Activated naive CD8-positive, alpha-beta T cell treated with anti-CD3 and anti-CD28 coated beads for 36 hours (primary cell): ENCODE measurements at regions not wholly inside any gene's neighbourhood (a gene's known extent, or its start where the extent isn't known, plus 50 kb on each side); places are given as distances from the start of the nearest gene placed in this dataset.

ENCODE experiments used
- DNase-seq: peaks from one replicate; pipeline ENCODE4 v3.0.0; 2021
- H3K27ac Mint-ChIP-seq: one replicate; pipeline ENCODE4 v1.8.0; 2022; ENCODE audit warnings: mild to moderate bottlenecking, moderate library complexity, mixed read lengths
- H3K27me3 Mint-ChIP-seq: one replicate; pipeline ENCODE4 v1.8.0; 2022; ENCODE audit warnings: mild to moderate bottlenecking, mixed read lengths
- H3K36me3 Mint-ChIP-seq: one replicate; pipeline ENCODE4 v1.8.0; 2021; ENCODE audit warnings: mild to moderate bottlenecking, mixed read lengths
- H3K4me1 Mint-ChIP-seq: one replicate; pipeline ENCODE4 v1.8.0; 2021; ENCODE audit warnings: mixed read lengths
- H3K4me3 Mint-ChIP-seq: one replicate; pipeline ENCODE4 v1.8.0; 2022; ENCODE audit warnings: mild to moderate bottlenecking, moderate library complexity, mixed read lengths
- H3K9me3 Mint-ChIP-seq: one replicate; pipeline ENCODE4 v1.8.0; 2022; ENCODE audit warnings: mixed read lengths

DNA sequence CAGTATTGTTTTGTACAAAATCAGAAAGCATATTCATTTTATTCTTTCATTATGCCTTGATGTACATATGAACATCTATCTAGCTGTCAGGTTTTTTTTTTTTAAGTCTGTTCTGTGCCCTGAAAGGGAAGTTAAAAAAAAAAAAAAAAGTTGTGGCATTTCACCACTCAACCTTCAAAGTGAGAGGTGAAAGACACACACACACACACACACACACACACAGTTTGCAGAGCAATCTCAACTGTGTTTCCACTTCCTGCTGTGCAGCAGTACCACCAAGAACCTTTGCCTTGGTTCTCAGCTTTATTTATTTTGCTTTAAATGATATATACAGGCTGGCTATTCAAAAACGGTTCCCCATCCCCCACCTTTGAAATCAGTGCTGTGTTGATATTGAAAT, 955.6 kb downstream of the GATA3 start:
- Mint-ChIP-seq H3K36me3 (no peaks in the 10 kb centered on the region), H3K4me3 (no peak overlapping the region), H3K27ac (peak overlapping the region; percentile 34), H3K9me3 (peaks cover 1% of the 10 kb centered on the region), H3K27me3 (no peaks in the 10 kb centered on the region), H3K4me1 (peaks cover 56% of the 10 kb centered on the region)
- DNase-seq, result peak; percentile 26

DNA sequence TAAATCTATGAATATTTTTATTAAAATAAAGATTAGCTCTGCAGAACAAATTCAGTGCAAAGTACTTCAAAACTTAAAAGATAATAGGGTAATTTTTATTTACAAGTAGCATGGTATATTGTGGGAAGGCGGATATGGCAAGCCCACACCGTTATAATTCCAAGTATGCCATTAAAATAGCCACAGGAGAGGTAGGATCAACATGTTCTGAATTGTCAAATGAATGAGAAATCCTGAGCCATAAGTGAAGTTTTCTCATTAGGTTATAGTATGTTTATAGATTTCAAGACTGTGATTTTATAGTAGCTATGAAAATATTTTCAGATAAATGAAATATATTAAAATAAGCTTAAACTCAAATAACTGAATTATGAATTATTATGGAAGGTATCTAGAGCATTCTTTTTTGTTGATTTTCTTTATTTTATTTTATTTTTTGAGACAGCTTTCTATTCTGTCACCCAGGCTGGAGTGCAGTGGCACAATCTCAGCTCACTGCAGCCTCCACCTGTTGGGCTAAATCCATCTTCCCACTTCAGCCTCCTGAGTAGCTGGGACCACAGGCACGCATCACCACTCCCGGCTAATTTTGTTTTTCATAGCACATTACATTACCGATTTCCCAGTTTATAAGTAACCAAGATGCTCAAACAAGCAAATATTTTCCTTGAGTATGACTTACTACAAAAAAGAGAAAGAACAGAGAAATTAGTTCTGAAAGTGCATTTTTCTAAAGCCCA, 956.6 kb downstream of the GATA3 start:
- H3K4me1 Mint-ChIP-seq, result peaks cover 51% of the 10 kb centered on the region
- H3K36me3 Mint-ChIP-seq, result no peaks in the 10 kb centered on the region
- DNase-seq, result no peak
- H3K4me3 Mint-ChIP-seq, result no peak overlapping the region
- H3K27me3 Mint-ChIP-seq, result no peaks in the 10 kb centered on the region
- H3K27ac Mint-ChIP-seq, result no peak overlapping the region
- H3K9me3 Mint-ChIP-seq, result peaks cover 1% of the 10 kb centered on the region

DNA sequence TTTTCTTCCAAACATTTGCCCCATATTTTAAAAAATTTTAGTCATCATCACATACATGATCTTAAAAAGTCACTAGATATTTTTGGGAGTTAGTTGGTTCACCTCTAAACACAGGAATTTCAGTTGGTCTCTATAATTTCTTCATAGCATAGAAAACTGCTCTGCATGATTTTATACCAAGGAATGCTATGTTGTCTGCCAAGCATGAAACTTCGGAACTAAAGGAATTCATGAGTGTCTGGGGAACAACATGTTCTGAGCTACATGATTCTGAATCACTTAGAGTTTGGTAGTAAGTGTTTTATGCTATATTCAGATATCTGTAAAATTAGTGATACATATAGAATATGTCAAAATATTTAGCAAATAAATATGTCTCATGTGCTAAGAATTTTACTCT, 957.8 kb downstream of the GATA3 start:
- Mint-ChIP-seq H3K27me3 (no peaks in the 10 kb centered on the region), H3K9me3 (peaks cover 1% of the 10 kb centered on the region), H3K4me3 (no peak overlapping the region), H3K27ac (no peak overlapping the region), H3K4me1 (peaks cover 43% of the 10 kb centered on the region), H3K36me3 (peaks cover 4% of the 10 kb centered on the region)
- no peak for DNase-seq

DNA sequence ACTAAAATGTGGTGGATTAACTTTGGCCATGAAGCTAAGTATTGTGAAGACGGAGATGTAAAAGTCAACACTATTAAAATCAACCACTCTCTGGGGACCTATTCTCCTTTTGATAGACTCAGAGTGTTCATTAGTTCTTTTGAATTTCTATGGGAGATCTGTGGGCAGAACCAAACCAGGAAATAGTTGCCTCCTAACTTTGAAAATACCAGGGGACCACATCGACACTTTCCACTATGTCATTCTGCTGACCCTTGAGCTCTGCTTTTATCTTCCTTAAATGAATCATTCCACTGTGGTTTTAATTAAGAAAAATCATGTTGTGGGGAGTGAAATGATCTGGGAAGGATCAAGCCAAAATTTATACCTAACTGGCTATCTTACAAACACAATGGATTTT, 960.5 kb downstream of the GATA3 start:
- peaks cover 5% of the 10 kb centered on the region for H3K27me3 Mint-ChIP-seq
- no peak for DNase-seq
- no peak overlapping the region for H3K4me3 Mint-ChIP-seq
- peaks cover 1% of the 10 kb centered on the region for H3K9me3 Mint-ChIP-seq
- H3K36me3 Mint-ChIP-seq, result peaks cover 4% of the 10 kb centered on the region
- peak overlapping the region; percentile 34 for H3K27ac Mint-ChIP-seq
- peaks cover 19% of the 10 kb centered on the region for H3K4me1 Mint-ChIP-seq

DNA sequence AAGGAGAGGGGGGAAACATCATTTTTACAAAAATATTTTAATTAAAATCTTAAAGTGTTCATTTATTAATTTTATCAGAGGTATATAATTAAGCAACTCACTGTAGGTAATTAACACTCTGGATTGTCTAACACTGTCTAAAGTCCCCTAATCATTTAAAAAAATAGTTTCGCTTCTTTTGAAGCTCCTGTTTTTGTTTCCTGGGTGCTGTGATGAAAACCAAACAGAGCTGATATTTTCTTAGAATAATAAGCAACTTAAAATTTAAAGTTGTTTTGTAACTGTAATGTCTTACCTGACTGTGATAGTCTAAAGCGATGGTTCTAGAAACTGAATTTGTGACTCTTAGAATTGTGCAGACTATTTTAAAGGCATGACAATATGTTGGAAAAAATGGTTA, 961.0 kb downstream of the GATA3 start:
- DNase-seq, result no peak
- Mint-ChIP-seq H3K27ac (no peak overlapping the region), H3K9me3 (peaks cover 1% of the 10 kb centered on the region), H3K27me3 (peaks cover 5% of the 10 kb centered on the region), H3K4me1 (peaks cover 16% of the 10 kb centered on the region), H3K4me3 (no peak overlapping the region), H3K36me3 (peaks cover 4% of the 10 kb centered on the region)

DNA sequence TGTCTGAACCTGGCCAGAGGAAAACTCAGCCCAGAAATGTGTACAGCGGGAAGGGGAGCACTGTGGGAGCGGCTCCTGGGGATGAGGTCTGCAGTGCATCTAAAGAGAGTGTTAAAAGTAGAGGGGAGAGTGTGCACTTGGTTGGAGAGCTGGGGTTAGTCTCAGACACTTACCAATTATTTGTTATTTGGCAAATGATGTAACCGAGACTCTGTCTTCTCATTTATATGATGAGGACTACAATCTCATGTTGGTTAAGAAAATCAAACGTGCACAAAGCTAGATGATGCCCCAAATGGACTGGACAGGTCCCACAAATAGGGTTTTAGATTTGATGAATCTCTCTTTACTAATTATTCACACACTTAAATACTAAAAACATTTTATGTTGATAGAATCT, 962.4 kb downstream of the GATA3 start:
- H3K4me3 Mint-ChIP-seq, result no peak overlapping the region
- DNase-seq, result no peak
- H3K9me3 Mint-ChIP-seq, result peaks cover 1% of the 10 kb centered on the region
- no peak overlapping the region for H3K27ac Mint-ChIP-seq
- peaks cover 4% of the 10 kb centered on the region for H3K36me3 Mint-ChIP-seq
- peaks cover 5% of the 10 kb centered on the region for H3K27me3 Mint-ChIP-seq
- peaks cover 16% of the 10 kb centered on the region for H3K4me1 Mint-ChIP-seq

DNA sequence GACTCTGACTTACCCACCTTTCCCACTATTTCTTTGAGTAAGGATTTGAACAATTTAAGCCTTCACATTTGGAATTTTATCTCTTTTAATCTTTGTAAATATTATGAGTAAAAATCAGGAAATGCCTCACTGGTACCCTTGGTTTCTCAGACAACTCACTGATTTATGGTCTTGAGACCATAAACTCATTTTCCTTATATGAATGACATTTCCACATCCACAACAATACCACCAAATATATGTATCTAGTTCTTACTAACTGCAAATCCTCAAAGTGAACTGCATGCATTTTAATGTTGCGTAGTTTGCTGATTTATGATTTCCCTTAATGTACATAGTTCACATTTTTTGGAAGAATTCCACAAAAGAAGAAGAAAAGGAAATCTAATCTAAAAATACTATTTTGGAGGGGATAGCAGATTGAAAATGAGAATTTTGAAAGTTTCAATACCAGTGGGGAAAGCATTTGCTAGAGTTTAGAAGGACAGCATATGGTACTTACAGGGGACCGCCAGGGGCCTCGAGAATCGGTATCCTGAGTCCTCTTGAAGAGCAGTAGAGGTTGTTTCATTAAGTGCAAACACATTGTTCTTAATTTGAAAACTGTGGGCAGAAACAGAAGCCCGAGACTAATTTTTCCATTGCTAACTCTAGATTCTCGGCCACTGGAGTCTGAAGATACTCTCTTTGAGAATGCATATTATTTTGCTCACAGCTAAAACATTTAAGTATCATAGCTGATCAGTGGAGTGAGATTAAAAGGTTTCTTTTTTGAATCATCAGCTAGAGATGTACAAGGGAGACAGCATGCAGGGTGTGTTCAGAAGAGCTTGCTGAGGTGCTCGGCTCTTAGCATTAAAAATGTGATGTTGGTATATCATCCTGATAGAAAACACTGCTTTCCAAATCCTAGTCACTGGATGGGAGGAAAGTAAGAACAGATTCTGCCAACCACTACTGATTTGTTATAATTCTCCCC, 964.0 kb downstream of the GATA3 start:
- DNase-seq, result no peak
- Mint-ChIP-seq H3K27me3 (peaks cover 5% of the 10 kb centered on the region), H3K27ac (no peak overlapping the region), H3K4me1 (peaks cover 19% of the 10 kb centered on the region), H3K4me3 (no peak overlapping the region), H3K36me3 (peaks cover 4% of the 10 kb centered on the region), H3K9me3 (peaks cover 1% of the 10 kb centered on the region)

DNA sequence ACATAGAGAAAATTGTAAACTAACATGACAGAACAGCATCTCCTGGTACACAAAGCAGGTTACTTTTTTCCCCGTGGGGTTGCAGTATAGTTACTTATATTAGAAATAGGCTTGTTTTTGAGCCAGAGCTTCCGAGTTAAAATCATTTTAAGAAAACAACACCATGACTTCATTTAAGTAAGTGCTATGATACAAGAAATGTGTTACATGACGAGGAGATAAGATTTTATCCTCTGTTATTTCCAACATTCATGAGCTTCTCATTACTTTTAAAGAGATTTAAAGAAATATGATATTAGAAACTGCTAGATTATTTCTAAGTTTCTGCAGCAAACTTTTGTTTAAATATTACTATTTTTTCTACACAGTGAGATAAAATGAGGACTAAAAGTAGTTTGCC, 968.7 kb downstream of the GATA3 start:
- H3K36me3 Mint-ChIP-seq, result peaks cover 7% of the 10 kb centered on the region
- peaks cover 6% of the 10 kb centered on the region for H3K27me3 Mint-ChIP-seq
- no peaks in the 10 kb centered on the region for H3K9me3 Mint-ChIP-seq
- H3K27ac Mint-ChIP-seq, result no peak overlapping the region
- peaks cover 17% of the 10 kb centered on the region for H3K4me1 Mint-ChIP-seq
- DNase-seq, result no peak
- no peak overlapping the region for H3K4me3 Mint-ChIP-seq

DNA sequence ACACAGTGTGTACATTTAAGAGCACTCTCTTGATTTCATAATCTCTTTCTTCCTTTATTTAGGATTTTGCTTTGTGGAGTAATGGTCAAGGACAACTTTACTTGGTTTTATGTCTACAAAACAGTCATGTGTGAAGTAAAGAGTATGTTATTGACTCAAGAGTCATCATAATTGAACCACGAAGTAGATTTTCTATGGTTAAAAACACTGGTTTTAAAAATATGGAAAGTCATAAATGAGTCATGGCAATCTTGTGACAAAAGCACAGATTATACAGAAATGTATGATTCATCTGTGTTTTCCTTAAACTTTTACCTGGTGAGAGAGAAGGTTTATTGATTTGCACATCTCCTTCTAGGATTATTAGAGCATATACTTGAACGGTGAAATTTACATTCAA, 969.7 kb downstream of the GATA3 start:
- Mint-ChIP-seq H3K27me3 (peaks cover 3% of the 10 kb centered on the region), H3K9me3 (no peaks in the 10 kb centered on the region), H3K36me3 (peaks cover 7% of the 10 kb centered on the region), H3K27ac (peak overlapping the region; percentile 58), H3K4me1 (peaks cover 21% of the 10 kb centered on the region), H3K4me3 (no peak overlapping the region)
- DNase-seq, result no peak

DNA sequence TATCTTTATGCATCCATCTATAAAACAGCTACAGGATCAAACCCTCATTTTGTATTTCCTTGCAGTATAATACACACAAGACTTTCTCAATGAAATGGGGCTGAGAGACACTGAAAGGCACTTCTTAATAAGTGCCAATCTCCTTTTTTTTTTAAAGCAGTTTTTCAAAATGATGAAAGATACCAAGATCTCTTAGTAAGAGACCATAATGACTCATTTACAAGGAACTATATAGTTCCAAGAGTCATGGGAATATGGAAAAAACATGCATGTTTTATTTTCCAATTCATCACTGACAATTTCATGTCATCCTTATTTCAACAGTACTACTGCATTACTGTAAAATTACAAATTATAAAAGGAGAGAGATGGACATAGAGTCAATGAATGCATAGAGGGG, 973.7 kb downstream of the GATA3 start:
- Mint-ChIP-seq H3K27ac (no peak overlapping the region), H3K36me3 (peaks cover 7% of the 10 kb centered on the region), H3K27me3 (peaks cover 3% of the 10 kb centered on the region), H3K9me3 (peaks cover 2% of the 10 kb centered on the region), H3K4me1 (peaks cover 21% of the 10 kb centered on the region), H3K4me3 (no peak overlapping the region)
- no peak for DNase-seq

DNA sequence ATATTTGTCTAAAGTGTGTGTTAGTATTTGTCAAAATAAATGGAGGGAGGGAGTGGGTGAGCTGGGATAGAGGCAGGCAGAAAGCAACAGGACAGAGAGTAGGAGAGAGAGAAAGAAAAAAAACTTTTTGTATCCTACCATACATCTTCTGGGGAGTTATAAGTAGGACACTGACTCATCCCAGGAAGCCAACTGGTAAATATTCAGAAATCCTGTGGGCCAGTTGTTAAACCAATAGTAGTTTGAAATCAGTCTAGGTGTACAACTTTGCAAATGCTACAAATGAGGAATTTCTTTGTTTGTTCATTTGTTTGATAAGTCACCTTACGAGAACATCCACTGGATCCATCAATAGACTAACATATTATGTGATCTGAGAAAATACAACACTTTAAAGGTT, 980.9 kb downstream of the GATA3 start:
- Mint-ChIP-seq H3K4me3 (no peak overlapping the region), H3K36me3 (peaks cover 6% of the 10 kb centered on the region), H3K27ac (no peak overlapping the region), H3K9me3 (peaks cover 20% of the 10 kb centered on the region), H3K4me1 (peaks cover 4% of the 10 kb centered on the region), H3K27me3 (no peaks in the 10 kb centered on the region)
- DNase-seq, result no peak

DNA sequence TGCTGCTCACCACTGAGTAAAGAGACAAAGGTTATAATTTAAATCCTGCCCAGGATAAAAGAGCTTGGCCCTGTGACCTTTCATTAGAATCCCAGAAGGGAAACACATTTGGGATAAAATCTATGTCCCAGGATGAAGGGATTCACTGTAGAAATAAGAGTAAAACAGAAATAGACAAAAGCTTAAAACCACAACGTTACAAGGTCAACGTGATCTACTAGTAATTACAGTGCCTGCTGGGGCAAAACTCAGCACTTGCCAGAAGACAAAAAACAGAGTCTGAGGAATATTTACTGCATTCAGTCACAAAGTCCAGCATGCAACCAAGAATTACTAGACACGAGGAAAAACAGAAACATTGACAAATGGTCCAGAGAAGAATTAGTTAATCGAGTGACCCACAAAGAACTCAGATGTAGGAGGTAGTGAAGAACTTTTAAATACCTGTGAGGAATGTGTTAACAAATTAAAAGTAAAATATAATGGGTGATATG, 982.3 kb downstream of the GATA3 start:
- Mint-ChIP-seq H3K4me3 (no peak overlapping the region), H3K36me3 (peaks cover 6% of the 10 kb centered on the region), H3K9me3 (peaks cover 20% of the 10 kb centered on the region), H3K4me1 (peaks cover 3% of the 10 kb centered on the region), H3K27ac (no peak overlapping the region), H3K27me3 (no peaks in the 10 kb centered on the region)
- DNase-seq, result no peak

DNA sequence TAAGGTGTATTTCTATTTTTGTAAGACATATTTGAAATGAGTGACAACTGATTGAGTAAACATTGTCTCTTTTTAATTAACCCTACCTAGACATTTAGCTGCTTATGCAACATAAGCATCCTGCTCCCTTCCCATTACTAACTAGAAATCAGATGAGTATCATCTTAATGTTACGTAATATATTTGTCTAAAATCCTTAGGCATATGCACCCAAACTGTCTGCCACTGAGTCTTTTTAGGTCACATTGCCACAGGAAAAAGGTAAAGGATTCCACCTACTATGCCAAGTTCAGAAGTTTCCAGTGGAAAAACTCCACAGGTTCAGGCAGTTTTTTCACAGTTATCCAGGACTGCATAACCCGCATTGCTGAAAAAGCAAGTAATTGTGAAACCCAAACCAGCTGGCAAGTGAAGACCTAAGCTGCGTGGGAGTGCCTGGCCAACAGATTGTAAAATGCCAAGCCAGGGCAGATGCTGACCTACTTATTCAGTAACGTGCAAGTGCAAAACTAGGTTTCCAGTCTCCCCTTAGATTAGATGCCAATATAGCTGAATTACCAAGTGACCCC, 983.7 kb downstream of the GATA3 start:
- H3K9me3 Mint-ChIP-seq, result peaks cover 18% of the 10 kb centered on the region
- DNase-seq, result no peak
- H3K4me1 Mint-ChIP-seq, result no peaks in the 10 kb centered on the region
- H3K4me3 Mint-ChIP-seq, result no peak overlapping the region
- H3K27ac Mint-ChIP-seq, result no peak overlapping the region
- H3K36me3 Mint-ChIP-seq, result peaks cover 6% of the 10 kb centered on the region
- H3K27me3 Mint-ChIP-seq, result no peaks in the 10 kb centered on the region

DNA sequence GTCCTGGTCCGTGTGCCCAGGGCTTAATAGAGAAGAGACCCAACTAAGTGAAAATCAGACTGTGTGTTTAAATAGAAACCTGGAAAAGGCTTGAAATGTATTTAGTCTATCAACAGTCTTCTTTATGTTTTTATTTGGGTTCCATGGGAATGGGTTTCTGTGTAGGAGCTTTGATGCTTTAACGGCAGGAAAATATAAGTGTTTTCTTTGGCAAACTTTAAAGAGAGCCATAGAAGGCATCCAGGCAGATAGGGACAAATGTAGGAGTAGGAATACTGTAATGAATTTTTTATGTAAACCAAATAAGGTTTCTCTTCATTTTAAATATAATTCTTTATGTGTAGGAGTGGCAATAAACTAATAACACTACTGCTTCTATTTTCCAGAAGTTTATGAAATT, 989.0 kb downstream of the GATA3 start:
- no peaks in the 10 kb centered on the region for H3K27me3 Mint-ChIP-seq
- peaks cover 6% of the 10 kb centered on the region for H3K36me3 Mint-ChIP-seq
- no peak for DNase-seq
- H3K4me3 Mint-ChIP-seq, result no peak overlapping the region
- no peaks in the 10 kb centered on the region for H3K4me1 Mint-ChIP-seq
- H3K9me3 Mint-ChIP-seq, result peaks cover 10% of the 10 kb centered on the region
- no peak overlapping the region for H3K27ac Mint-ChIP-seq

DNA sequence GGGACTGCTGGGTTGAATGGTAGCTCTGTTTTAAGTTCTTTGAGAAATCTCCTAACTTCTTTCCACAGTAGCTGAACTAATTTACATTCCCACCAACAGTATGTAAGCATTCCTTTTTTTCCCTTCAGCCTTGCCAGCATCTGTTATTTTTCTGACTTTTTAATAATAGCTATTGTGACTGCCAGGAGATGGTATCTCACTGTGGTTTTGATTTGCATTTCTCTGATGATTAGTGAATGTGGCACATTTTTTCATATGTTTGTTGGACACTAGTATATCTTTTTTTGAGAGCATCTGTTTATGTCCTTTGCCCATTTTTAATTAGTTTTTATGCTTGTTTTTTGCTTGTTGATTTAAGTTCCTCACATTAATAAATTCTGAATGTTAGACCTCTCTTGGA, 990.8 kb downstream of the GATA3 start:
- DNase-seq, result no peak
- Mint-ChIP-seq H3K4me1 (peaks cover 5% of the 10 kb centered on the region), H3K27ac (no peak overlapping the region), H3K36me3 (peaks cover 6% of the 10 kb centered on the region), H3K9me3 (peaks cover 10% of the 10 kb centered on the region), H3K27me3 (no peaks in the 10 kb centered on the region), H3K4me3 (no peak overlapping the region)
